ENCODE measurements at regions not wholly inside any gene's neighbourhood (a gene's known extent, or its start where the extent isn't known, plus 50 kb on each side); places are given as distances from the start of the nearest gene placed in this dataset.

DNA sequence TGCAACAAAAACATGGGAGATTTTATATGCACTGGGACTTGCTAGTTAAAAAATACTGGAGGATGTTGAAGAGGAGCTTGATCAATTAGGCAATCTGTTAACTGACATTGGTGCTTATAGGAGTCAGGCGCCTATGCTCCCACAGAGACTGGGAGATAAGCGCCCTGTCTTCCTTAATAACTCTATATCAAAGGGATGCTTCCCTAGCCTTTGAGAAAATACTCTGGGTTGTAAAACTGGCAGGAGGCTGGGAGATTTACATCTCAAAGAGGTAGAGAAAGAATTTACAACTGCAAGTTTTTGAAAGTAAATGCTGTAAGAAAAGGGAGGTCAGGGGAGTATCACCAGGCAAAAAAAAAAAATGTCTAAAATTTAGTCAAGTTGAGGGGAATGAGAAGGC is 325.4 kb downstream of the PCDH10 start:
- Mint-ChIP-seq H3K36me3 (ENCODE audit: low read depth) (no peaks in the 10 kb centered on the region), H3K9me3 (ENCODE audit: low read depth) (no peaks in the 10 kb centered on the region), H3K27ac (ENCODE audit: unreplicated experiment) (no peak overlapping the region), H3K4me3 (ENCODE audit: unreplicated experiment) (no peak overlapping the region), H3K4me1 (ENCODE audit: low read depth) (no peaks in the 10 kb centered on the region), H3K27me3 (ENCODE audit: low read depth) (no peaks in the 10 kb centered on the region)
- DNase-seq (ENCODE audit: low spot score): no peak
- no peak for TF ChIP-seq CTCF (IDR thresholded peaks at IDR 0.05)

DNA sequence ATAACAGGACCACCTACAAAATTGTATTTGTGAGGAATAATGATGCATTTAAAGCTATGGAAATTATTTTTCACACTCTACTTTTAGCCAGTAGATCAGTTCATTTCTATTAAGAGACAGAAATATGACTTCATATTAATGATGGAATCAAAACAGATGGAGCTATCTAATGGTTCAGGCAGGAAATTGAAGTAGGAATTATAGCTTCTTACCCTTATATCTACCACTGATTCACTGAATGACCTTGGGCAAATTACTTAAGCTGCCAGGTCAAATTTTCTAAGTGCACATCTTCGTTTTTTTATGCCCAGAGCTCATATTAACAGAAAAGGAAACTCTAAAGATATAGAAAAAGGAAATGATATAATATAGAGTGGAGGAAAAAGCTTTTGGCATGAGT is 323.1 kb downstream of the PCDH10 start:
- Mint-ChIP-seq H3K4me1 (ENCODE audit: low read depth) (no peaks in the 10 kb centered on the region), H3K9me3 (ENCODE audit: low read depth) (no peaks in the 10 kb centered on the region), H3K27ac (ENCODE audit: unreplicated experiment) (no peak overlapping the region), H3K36me3 (ENCODE audit: low read depth) (no peaks in the 10 kb centered on the region), H3K4me3 (ENCODE audit: unreplicated experiment) (no peak overlapping the region), H3K27me3 (ENCODE audit: low read depth) (no peaks in the 10 kb centered on the region)
- no peak for TF ChIP-seq CTCF (IDR thresholded peaks at IDR 0.05)
- no peak for DNase-seq (ENCODE audit: low spot score)

GRCh38 chr4:133467290-133467947 is 318.3 kb downstream of the PCDH10 start:
- Mint-ChIP-seq H3K4me1 (ENCODE audit: low read depth) (no peaks in the 10 kb centered on the region), H3K9me3 (ENCODE audit: low read depth) (no peaks in the 10 kb centered on the region), H3K27ac (ENCODE audit: unreplicated experiment) (no peak overlapping the region), H3K36me3 (ENCODE audit: low read depth) (no peaks in the 10 kb centered on the region), H3K27me3 (ENCODE audit: low read depth) (no peaks in the 10 kb centered on the region), H3K4me3 (ENCODE audit: unreplicated experiment) (no peak overlapping the region)
- no peak for TF ChIP-seq CTCF (IDR thresholded peaks at IDR 0.05)
- DNase-seq (ENCODE audit: low spot score): no peak

GRCh38 chr4:133465022-133465421 is 315.9 kb downstream of the PCDH10 start:
- Mint-ChIP-seq H3K27ac (ENCODE audit: unreplicated experiment) (no peak overlapping the region), H3K4me1 (ENCODE audit: low read depth) (no peaks in the 10 kb centered on the region), H3K9me3 (ENCODE audit: low read depth) (no peaks in the 10 kb centered on the region), H3K4me3 (ENCODE audit: unreplicated experiment) (no peak overlapping the region), H3K36me3 (ENCODE audit: low read depth) (no peaks in the 10 kb centered on the region), H3K27me3 (ENCODE audit: low read depth) (no peaks in the 10 kb centered on the region)
- peak; percentile 38 for TF ChIP-seq CTCF (IDR thresholded peaks at IDR 0.05)
- DNase-seq (ENCODE audit: low spot score): no peak

- no peak overlapping the region for H3K27ac Mint-ChIP-seq (ENCODE audit: unreplicated experiment)
- no peak for DNase-seq (ENCODE audit: low spot score)
- no peaks in the 10 kb centered on the region for H3K27me3 Mint-ChIP-seq (ENCODE audit: low read depth)
- no peak overlapping the region for H3K4me3 Mint-ChIP-seq (ENCODE audit: unreplicated experiment)
- H3K36me3 Mint-ChIP-seq (ENCODE audit: low read depth): no peaks in the 10 kb centered on the region
- no peaks in the 10 kb centered on the region for H3K9me3 Mint-ChIP-seq (ENCODE audit: low read depth)
- H3K4me1 Mint-ChIP-seq (ENCODE audit: low read depth): no peaks in the 10 kb centered on the region
- TF ChIP-seq CTCF (IDR thresholded peaks at IDR 0.05): no peak
Observed at GRCh38 chr4:133464311-133464710, 315.2 kb downstream of the PCDH10 start.
